HG03378 (cell line): ENCODE measurements at regions not wholly inside any gene's neighbourhood (a gene's known extent, or its start where the extent isn't known, plus 50 kb on each side); places are given as distances from the start of the nearest gene placed in this dataset.
"Not testable (repeated sequence)": the region's sequence is repeated elsewhere in the genome, so short reads cannot be mapped to it uniquely, and the experiment has no call there.

Source experiments
- ATAC-seq: cut with Tn5 transposase; IDR thresholded peaks from one replicate; pipeline ENCODE4 v1.9.1; 2021; ENCODE audit warnings: mild to moderate bottlenecking, moderate library complexity; ENCODE audit not compliant: unreplicated experiment

DNA sequence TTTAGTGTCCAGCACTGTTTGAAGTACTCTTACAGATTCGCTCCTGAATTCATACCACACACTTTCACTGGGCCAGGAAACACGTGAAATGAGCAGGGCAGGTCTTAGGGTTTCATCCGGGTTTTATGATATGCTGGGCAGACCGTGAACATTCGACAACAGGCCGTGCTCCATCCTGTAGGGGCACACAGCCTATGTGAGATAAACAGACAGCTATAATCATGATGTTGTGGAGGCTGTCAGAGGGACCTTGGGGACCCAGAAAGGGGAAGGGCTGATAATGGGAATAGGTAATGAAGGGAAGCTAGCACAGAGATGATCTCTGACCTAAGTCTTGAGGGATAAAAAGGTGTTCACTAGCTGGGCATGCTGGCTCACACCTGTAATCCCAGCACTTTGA, 110.4 kb downstream of the RIN2 start:
- no peak for ATAC-seq

DNA sequence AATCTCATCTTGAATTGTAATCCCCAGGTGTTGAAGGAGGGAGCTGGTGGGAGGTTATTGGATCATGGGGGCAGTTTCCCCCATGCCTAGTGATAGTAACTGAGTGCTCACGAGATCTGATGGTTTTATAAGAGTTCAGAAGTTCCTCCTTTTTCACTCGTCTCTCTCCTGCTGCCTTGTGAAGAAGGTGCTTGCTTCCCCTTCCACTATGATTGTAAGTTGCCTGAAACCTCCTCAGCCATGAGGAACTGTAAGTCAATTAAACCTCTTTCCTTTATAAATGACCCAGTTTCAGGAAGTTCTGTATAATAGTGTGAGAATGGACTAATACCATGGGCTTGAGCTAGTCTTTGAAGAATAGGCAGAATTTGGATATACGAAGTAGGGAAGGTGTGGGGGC, 113.9 kb downstream of the RIN2 start:
- ATAC-seq: no peak

DNA sequence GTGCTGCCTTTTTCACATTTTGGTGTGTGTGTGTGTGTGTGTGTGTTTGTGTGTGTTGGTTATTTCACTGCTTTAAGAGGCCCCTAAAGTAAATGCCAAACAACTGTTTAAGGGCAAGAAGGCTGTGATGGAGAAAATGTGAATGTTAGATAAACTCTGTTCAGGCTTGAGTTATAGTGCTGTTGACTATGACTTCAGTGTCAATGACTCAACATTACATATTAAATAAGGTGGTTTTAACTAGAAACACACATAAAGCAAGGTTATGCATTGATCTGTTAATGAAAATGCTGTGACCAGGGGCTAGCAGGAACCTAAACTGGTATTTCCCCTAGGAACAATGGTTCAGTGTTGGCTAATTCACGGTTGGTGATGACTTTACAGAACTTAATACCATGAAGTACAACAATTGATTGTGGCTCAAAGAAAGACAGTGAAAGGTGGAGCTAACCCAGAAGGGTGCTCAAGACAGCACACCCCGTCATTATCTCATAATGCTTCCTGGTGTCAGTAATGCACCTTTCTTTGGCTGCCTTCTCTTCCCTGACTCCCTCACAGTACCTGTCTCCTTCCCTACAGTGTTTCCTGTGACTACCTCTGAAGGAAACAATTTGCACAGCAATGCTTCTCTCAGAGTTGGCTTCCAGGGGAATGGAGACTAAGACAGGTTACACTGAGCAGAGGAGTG, 116.1 kb downstream of the RIN2 start:
- ATAC-seq: no peak

DNA sequence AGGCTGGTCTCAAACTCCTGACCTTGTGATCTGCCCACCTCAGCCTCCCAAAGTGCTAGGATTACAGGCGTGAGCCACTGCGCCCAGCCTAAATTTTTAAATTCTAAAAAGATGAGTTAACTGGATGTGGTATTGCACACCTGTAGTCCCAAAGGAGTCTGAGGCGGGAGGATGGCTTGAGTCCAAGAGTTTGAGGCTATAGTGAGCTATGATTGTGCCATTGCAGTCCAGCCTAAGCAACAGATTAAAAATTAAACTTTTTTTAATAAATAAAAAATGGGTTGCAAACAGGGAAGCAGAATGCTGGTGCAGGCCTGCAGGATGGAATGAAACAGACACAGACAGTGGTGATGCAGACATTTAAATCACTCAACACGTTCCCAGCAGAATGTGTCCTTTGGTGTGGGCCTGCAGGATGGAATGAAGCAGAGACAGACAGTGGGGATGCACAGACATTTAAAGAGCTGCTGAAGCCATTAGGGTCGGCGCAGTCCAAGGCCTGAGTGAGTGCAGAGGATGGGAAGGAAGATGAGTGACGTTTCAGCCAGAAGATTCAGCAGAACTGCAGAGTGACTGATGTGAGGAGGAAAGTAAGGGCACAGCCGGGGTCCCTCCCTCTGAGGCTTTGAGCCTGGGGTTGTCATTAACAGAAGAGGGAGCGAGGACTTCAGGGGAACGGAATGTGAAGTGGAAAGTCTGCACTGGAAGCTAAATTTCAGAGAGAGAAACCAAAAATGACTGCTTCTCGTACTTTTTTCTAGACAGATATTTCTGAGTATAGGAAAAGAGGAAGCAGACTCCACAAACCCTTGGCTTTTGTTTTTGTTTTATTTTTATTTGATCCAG, 117.5 kb downstream of the RIN2 start:
- ATAC-seq: no peak

DNA sequence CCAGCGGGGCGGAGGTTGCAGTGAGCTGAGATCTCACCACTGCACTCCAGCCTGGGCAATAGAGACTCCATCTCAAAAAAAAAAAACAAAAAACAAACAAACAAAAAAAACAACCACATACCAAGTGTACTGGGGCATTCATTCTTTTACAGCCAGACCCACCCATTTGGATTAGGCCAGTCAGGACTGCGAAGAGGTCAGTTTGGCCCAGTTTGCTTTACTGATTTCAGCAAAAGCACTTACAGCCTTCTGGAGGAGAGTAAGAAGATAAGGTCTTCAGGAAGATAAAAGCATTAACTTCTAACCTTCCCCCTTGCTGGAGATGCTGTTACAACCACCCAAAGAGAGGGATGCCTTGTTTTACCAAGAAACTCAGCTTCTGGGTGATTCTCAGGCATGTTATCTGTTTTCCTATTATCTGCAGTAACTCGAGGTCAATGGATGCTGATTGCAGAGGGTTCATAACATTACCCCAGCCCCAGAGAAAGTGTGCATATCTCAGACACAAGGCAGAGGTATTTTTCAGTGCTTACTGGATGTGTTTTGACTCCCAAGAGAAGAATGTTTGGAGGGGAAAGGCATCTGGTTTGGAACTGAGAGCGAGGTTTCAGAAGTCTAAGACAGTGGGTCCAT, 118.9 kb downstream of the RIN2 start:
- no peak for ATAC-seq

DNA sequence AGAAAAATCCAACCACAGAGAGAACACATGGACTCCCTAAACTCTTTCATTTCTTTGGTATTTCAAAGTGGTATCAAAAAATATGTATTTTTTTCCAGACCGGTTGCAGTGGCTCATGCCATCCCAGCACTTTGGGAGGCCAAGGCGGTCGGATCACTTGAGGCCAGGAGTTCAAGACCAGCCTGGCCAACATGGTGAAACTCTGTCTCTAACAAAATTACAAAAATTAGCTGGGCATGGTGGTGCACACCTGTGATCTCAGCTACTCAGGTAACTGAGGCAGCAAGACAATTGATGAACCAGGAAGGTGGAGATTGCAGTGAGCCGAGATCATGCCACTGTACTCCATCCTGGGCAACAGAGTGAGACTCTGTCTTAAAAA, 121.8 kb downstream of the RIN2 start:
- not testable (repeated sequence) for ATAC-seq

DNA sequence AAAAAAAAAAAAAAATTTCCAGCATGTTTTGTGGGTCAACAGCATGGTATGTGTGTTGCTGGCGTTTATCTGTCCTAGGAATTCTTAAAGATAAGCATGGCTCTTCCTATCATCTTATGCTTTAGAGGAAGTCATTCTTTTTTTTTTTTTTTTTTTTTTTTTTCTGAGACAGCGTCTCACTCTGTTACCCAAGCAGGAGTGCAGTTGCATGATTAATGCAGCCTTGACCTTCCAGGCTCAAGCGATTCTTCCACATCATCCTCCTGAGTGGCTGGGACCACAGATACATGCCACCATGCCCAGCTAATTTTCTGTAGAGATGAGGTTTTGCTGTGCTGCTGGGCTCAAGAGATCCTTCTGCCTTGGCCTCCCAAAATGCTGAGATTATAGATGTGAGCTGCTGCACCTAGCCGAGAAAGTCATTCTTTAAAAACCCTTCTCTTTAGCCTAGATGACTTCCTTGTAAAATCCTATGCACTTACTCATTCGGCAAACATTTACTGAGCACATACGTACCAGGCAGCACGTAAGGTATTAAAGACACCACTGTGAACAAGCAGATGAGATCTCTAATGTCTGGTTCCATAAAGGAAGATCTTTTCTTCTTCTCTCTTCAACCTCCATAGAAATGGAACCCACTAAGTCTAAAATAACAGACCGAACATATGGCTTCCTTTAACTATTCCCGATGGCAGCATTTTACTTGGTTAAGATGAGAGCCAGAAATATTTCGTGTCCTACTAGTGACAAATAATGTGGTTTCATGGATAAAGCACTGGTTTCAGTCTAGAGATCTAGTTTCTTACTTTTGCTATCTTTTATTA, 122.4 kb downstream of the RIN2 start:
- ATAC-seq: no peak

DNA sequence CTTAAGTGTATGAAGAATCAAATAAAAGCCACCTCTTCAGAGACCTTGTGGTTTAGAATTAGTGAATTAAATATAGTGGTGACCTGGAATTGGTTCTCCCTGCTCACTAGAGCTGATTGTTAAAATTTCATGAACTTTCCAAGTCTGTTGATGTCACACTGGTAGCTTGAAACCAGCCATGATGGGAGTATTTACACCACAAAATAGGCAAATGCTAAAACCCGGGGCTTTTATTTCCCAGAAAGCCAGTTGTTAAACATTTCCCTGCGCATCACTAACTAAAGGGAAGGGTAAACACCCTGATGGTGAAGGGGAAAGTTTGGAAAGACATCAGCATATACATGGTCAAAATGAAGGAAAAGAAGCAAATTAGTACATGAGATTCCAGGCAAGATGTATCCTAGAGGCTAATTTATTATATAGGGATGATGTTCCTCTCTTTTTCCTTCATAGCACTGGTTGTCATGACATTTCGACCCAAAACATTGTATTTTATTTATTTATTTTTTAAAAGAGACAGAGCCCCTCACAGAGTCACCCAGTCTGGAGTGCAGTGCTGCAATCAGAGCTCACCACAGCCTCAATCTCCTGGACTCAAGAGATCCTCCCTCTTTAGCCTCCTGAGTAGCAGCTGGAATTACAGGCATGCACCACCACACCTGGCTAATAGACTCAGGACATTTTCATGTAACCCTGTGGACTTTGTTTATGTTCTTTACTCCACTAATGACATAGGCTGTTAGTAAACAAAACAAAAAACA, 123.2 kb downstream of the RIN2 start:
- no peak for ATAC-seq

DNA sequence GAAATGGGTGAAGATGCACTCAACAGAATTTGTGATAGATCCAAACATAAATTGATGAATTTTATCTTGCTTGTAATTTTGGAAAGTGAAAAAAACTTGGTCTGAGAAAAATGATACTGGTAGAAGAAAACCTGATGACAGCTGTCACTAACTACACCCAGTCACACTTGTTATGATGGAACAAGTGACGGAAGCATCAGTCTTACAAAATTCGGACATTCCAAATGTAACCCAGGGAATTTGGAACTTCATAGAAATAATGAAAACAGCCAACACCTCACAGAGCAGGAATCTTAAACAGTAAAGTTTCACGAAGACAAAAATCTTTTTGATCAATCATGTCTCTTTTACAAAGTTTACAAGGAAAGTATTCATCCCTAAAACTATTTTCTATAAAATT, 123.9 kb downstream of the RIN2 start:
- ATAC-seq: no peak

DNA sequence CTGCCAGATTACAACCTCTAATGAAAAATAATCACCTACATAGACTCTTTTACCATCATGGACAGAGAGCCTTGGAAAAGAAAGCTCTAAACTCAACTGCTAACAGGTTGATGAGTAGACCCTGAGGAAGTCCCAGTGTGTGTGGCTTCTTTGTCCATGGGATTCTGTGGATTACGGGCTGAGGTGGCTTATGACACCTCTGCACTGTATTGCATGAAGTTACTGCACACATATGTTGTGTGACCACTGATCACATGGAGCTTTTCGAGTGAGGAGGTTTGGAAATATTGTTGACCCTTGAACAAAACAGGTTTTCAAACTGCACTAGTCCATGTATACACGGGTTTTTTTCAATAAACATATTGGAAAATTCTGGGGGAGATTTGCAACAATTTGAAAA, 124.4 kb downstream of the RIN2 start:
- ATAC-seq: no peak

DNA sequence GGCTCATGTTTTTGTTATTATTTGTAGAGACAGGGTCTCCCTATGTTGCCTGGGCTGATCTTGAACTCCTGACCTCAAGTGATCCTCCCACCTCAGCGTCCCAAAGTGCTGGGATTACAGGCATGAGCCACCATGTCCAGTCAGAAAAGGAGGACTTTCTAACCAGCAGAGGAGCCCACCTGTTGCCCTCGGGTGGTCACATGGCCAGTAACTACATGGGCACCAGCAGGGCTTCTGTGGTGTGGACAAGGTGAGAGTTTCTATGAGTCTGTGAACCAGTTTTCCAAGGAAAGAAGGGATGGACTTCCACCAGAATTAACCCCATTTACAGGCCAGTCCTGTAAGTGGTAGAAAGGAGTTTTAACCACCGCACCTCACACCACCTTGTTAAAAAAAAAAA, 125.4 kb downstream of the RIN2 start:
- ATAC-seq: no peak

DNA sequence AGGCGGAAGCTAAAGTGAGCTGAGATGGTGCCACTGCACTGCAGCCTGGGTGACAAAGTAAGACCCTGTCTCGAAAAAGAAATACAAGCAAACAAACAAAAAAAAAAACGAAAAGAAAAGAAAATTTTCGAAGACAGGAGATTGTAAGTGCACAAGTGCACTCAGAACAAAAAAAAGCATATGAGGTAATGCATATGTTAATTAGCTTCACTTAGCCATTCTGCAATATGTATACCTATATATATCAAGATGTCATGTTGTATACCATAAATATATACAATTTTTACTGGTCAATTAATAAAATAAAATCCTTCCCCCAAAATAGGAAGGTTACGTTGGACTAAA, 127.5 kb downstream of the RIN2 start:
- ATAC-seq: no peak

DNA sequence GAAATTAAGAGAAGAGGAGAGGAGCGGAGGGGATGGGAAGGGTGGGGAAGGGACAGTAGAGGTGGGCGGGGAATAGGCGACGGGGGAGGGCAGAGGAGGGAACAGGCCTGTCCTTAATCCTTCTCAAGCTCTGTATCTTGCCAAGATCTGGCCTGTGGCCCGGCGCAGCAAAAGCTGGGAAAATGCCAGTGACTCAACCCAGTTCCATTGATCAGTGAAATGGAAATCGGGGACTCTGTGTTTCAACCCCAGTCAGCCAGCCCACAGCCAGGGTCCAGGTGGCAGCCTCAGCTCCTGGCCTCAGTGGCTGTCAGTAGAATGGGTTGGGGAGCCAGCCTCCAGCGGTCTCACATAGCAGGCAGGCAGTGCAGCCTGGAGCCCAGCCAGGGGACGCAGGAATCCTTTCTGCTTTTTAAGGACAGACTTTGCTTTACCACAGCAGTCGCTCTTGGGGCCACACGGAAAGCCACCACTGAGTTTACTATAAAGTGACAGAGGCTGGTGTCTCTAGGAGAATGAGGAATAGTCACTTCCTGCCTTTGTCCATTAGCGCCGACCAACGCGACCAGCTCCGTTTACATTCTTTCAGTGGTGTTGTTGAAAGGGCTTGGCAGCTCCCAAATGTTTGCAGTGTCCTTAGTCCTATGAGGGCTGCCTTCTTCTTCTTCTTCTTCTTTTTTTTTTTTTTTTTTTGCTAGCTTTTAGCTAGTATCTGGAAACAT, 128.0 kb downstream of the RIN2 start:
- ATAC-seq: no peak

DNA sequence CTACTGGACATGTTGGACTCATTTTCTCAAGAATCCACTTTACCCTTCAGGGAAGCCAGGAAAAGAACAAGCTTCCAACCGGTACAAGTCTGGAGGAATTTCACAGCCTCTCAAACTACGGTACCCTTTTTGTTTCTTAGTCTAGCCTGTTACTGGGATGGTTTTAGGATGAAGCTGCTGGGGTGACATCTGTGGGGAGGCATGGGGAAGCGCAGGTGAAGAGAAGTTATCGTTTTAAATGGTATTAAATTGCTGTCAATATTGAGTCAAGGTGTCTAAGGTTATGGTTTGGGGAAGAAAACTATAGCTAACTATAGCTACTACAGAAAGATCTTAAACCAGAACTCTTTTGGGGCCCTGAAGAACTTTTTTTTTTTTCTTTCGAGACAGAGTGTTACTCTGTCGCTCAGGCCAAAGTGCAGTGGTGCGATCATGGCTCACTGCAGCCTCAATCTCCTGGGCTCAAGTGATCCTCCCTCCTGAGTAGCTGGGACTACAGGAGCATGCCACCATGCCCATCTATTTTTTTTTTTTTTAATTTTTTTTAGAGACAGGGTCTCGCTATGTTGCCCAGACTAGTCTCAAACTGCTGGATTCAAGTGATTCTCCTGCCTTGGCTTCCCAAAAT, 128.7 kb downstream of the RIN2 start:
- ATAC-seq: no peak

DNA sequence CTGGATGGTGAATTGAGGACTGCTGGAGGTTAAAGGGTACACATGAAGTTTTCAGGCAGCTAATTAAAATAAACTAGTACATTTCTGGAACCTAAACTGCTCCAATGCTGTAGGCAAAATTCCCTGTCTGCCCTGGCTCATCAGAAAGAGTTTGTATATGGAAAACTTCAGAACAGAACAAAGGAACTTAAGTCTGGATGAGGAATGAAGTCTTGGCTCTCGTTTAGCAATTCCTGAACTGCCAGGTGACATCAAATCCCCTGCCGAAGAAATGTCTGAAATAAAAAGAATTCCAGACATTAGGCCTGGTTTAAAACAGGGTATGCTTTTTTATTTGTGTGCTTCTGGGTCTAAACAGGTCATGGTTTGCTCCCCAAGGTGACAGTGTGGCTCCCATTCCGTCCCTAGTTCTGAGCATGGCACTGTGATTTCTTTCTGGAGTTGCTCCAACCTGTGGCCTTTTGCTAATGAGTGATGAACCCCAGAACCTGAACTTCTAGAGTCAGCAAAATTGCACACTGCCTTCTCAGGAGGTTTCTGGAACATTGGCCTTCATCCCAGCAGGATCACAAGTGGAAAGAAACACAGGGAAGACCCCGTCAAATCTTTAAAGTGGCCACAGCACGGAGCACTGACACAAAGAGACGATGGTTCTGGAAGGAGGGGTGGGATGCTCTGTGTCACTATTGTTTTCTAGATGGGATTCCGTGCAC, 129.4 kb upstream of the NAA20 start:
- no peak for ATAC-seq

DNA sequence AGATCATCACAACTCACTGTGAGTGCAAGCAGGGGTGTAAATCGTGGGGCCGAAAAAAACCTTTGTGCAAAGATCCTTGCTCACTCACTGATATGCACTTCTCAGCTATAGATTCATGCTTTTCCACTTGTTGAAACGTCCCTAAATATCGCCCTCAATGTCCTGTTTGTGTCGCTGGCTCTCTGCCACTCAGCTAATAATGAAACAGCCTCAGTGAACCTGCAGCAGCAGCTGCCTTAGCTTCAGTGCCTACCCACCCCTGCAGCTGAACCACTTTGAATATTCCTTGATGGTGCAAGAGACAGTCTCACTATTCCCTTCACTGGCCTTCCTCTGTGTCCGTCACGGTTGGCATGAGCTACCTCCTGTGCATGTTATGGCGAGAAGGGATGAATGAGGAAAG, 128.9 kb upstream of the NAA20 start:
- no peak for ATAC-seq

DNA sequence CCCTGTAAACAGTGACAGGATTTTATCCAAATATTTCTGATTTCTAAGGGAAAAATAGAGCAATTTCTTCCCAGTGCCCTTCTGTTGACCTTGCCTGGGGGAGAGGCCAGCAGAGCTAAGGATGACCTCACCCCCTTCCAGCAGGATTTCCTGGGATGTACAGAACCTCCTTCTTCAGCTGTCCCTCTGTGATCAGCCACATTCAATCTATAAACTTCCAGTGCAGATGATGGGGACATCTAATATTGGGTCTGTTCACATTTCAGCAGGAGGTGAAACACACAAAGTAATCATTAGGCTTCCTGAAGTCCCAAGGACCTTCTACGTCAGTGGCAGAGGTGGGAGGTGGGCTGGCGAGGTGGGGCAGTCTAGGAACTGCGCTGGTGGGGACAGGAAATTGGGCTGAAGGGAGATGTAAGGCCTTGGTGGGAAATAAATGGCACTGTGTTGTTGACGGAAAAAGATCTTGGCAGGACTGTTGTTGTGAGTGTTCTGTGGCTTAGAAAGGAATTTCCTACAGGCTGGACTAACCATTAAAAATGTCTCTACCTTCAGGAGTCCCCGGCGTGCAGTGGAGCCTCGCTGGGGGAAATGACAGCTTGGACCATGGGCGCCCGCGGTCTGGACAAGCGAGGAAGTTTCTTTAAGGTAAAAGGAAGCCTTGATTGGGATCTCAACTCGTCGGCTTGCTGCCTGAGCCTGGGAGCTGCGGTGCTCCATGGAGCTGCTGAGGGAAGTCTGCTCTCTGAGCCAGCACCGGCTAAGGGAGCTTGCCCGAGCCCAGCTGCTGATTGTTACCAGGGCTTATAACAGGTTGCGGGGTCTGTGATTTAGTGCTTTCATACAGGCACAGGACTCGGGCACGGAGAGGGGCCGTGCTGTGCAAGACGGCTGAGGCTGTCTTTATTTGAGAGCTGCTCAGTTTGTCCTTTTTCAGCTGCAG, 127.9 kb upstream of the NAA20 start:
- no peak for ATAC-seq
